ENCODE measurements at regions not wholly inside any gene's neighbourhood (a gene's known extent, or its start where the extent isn't known, plus 50 kb on each side); places are given as distances from the start of the nearest gene placed in this dataset.

- peak; percentile 38 for TF ChIP-seq CTCF (IDR thresholded peaks at IDR 0.05; ENCODE audit: low read depth, low read length)
- no peak for DNase-seq (ENCODE audit: extremely low read depth, low read depth)
These were observed 283.5 kb downstream of the C1orf94 start for GRCh38 chr1:34460193-34460592.

GRCh38 chr1:34470401-34470800 lies 284.4 kb upstream of the GJB5 start:
- DNase-seq (ENCODE audit: extremely low read depth, low read depth), result no peak
- no peak for TF ChIP-seq CTCF (IDR thresholded peaks at IDR 0.05; ENCODE audit: low read depth, low read length)

DNA sequence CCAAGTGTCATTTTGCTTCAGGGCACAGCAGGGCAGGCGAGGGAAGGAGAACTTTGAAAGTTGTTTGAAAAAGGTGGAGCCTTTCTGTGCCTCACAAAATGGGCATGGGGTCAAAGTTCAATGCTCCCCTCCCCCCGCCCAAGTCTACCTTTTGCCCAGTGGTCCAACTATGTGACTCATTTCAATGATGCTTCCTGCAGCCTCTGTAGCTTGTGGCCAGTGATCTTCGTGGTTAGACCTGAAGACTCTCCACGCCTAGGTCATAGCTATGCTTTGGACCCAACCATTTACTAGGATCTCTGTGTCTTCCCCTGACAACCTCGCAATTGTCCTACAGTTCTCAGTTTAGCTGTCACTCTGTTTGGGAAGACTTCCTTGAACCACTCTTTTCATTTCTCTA lies 280.3 kb upstream of the GJB5 start:
- DNase-seq (ENCODE audit: extremely low read depth, low read depth), result no peak
- TF ChIP-seq CTCF (IDR thresholded peaks at IDR 0.05; ENCODE audit: low read depth, low read length), result no peak

- no peak for DNase-seq (ENCODE audit: extremely low read depth, low read depth)
These were observed 278.5 kb upstream of the GJB5 start for GRCh38 chr1:34476371-34476770.

DNA sequence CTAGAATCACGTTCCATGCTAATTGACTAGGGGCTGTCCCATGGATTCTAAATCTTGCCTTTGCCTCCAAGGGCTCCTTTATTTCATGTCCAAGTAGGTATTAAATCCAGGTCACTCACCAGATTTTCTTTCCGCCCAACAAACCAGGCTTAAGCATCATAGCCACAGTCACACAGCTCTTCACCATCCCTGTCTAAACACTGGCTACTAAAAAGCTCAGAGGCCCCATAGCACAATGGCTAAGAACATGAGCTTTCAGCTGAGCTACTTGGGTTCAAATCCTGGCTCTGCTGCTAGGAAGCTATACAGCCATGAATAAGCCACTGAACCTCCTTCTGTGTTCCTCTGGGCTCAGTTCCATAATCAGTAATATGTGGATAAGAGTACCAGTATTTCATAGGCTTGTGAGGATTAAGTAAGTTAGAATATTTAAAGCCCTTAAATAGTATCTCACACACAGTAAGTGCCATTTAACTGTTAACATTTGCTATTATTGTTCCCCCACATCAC lies 277.2 kb upstream of the GJB5 start:
- DNase-seq (ENCODE audit: extremely low read depth, low read depth), result no peak
- TF ChIP-seq CTCF (IDR thresholded peaks at IDR 0.05; ENCODE audit: low read depth, low read length), result no peak

More at GRCh38 chr1:34476371-34476770, 278.5 kb upstream of the GJB5 start:
- TF ChIP-seq CTCF (IDR thresholded peaks at IDR 0.05; ENCODE audit: low read depth, low read length), result no peak

GRCh38 chr1:34478515-34479076 lies 276.3 kb upstream of the GJB5 start:
- no peak for DNase-seq (ENCODE audit: extremely low read depth, low read depth)

GRCh38 chr1:34479731-34480130 lies 275.1 kb upstream of the GJB5 start:
- DNase-seq (ENCODE audit: extremely low read depth, low read depth), result no peak
- TF ChIP-seq CTCF (IDR thresholded peaks at IDR 0.05; ENCODE audit: low read depth, low read length), result no peak

More at GRCh38 chr1:34478515-34479076, 276.3 kb upstream of the GJB5 start:
- TF ChIP-seq CTCF (IDR thresholded peaks at IDR 0.05; ENCODE audit: low read depth, low read length), result no peak
